SK-N-SH (cell line): ENCODE measurements at regions not wholly inside any gene's neighbourhood (a gene's known extent, or its start where the extent isn't known, plus 50 kb on each side); places are given as distances from the start of the nearest gene placed in this dataset.

Experiments
- CTCF ChIA-PET: fragments of 300-600, 350-600 bp; formaldehyde crosslinking; extraction: SDS; loops from one replicate; lab custom pipeline; 2021; lab: Yijun Ruan, JAX
- POLR2A ChIA-PET: fragments of 350-600 bp; sonication (Branson Sonifier 250); formaldehyde crosslinking; extraction: SDS; loops from one replicate; lab custom pipeline; 2020; ENCODE audit warnings: antibody characterized with exemption, inconsistent platforms; lab: Yijun Ruan, JAX
- DNase-seq: peaks from one replicate; pipeline ENCODE4 v3.0.0; 2012
- H2AFZ ChIP-seq: fragments of 200-600 bp; sonication (generic); 2 replicates; pipeline ENCODE4 v1.8.1; 2016; ENCODE audit warnings: antibody characterized with exemption, mild to moderate bottlenecking, low read depth
- H3F3A ChIP-seq: fragments of 200-600 bp; sonication (generic); replicated peaks from 2 replicates; pipeline ENCODE3; 2016; ENCODE audit warnings: antibody characterized with exemption, mild to moderate bottlenecking; ENCODE audit not compliant: insufficient read depth
- H3K27ac ChIP-seq, 2 experiments: fragments of 200-500 bp in 1 of 2; fragments of 200-600 bp in 1 of 2; sonication (Bioruptor generic) in 1 of 2; sonication (generic), shearing (Covaris generic) in 1 of 2; 2 replicates each; pipeline versions ENCODE4 v1.5.1 to v1.6.1; 2014 to 2016; ENCODE audit warnings: low read depth in 2 of 2, inconsistent platforms in 1 of 2, low read length in 1 of 2, mild to moderate bottlenecking in 1 of 2, mixed read lengths in 1 of 2
- H3K27me3 ChIP-seq: fragments of 200-600 bp; sonication (generic), shearing (Covaris generic); 2 replicates; pipeline ENCODE4 v1.6.1; 2016; ENCODE audit warnings: mixed run types; ENCODE audit not compliant: insufficient read depth
- H3K36me3 ChIP-seq, 2 experiments: fragments of 200-500 bp in 1 of 2; fragments of 200-600 bp in 1 of 2; sonication (Bioruptor generic) in 1 of 2; sonication (generic) in 1 of 2; replicated peaks in 1 of 2; 2 replicates each; pipeline versions ENCODE3 to v1.5.1; 2014 to 2016; ENCODE audit warnings: low read length in 1 of 2, mild to moderate bottlenecking in 1 of 2; ENCODE audit not compliant: insufficient read depth in 2 of 2, control insufficient read depth in 1 of 2
- H3K4me1 ChIP-seq, 2 experiments: fragments of 200-500 bp in 1 of 2; fragments of 200-600 bp in 1 of 2; sonication (Bioruptor generic) in 1 of 2; sonication (generic), shearing (Covaris generic) in 1 of 2; 2 replicates each; pipeline versions ENCODE4 v1.5.1 to v1.6.1; 2014 to 2016; ENCODE audit warnings: low read depth in 1 of 2, low read length in 1 of 2, mixed run types in 1 of 2; ENCODE audit not compliant: insufficient read depth in 2 of 2, control insufficient read depth in 1 of 2
- H3K4me2 ChIP-seq: fragments of 200-600 bp; sonication (generic), shearing (Covaris generic); 2 replicates; pipeline ENCODE4 v1.6.1; 2017; ENCODE audit warnings: mixed run types
- H3K4me3 ChIP-seq, 2 experiments: fragments of 200-500 bp in 1 of 2; fragments of 200-600 bp in 1 of 2; sonication (Bioruptor generic) in 1 of 2; sonication (generic), shearing (Covaris generic) in 1 of 2; 2 replicates each; pipeline versions ENCODE4 v1.5.1 to v1.8.1; 2014 to 2016; ENCODE audit warnings: low read depth in 2 of 2, inconsistent platforms in 1 of 2, low read length in 1 of 2, mild to moderate bottlenecking in 1 of 2, mixed read lengths in 1 of 2, moderate library complexity in 1 of 2
- H3K79me2 ChIP-seq: fragments of 200-600 bp; sonication (generic); 2 replicates; pipeline ENCODE4 v1.8.1; 2017; ENCODE audit warnings: mild to moderate bottlenecking; ENCODE audit not compliant: insufficient read depth
- H3K9ac ChIP-seq: fragments of 200-600 bp; sonication (generic); 2 replicates; pipeline ENCODE4 v1.6.1; 2017; ENCODE audit warnings: mixed run types
- H3K9me2 ChIP-seq: fragments of 200-600 bp; sonication (generic); 2 replicates; pipeline ENCODE4 v1.6.1; 2017; ENCODE audit warnings: mixed run types
- H3K9me3 ChIP-seq: fragments of 200-600 bp; sonication (generic); 2 replicates; pipeline ENCODE4 v1.6.1; 2017; ENCODE audit warnings: mixed run types, mild to moderate bottlenecking, moderate library complexity
- H4K20me1 ChIP-seq: fragments of 200-600 bp; sonication (generic); 2 replicates; pipeline ENCODE4 v1.6.1; 2017; ENCODE audit warnings: mild to moderate bottlenecking, mixed run types; ENCODE audit not compliant: insufficient read depth
- CHD2 ChIP-seq: fragments of 150-350 bp; IDR thresholded peaks from 2 replicates; pipeline ENCODE4 v1.6.1; 2018; ENCODE audit warnings: low read length; ENCODE audit not compliant: partially characterized antibody
- ELF1 ChIP-seq: IDR thresholded peaks from 2 replicates; pipeline ENCODE4 v1.4.0; 2012
- EP300 ChIP-seq, 2 experiments: IDR thresholded peaks; 2 replicates each; pipeline versions ENCODE4 v1.4.0 to v1.6.1; 2012; ENCODE audit warnings: borderline replicate concordance in 1 of 2, low read depth in 1 of 2, low read length in 1 of 2
- FOSL2 ChIP-seq: IDR thresholded peaks from 2 replicates; pipeline ENCODE4 v1.4.0; 2012; ENCODE audit warnings: low read depth, mild to moderate bottlenecking, moderate library complexity, borderline replicate concordance
- FOXJ3 ChIP-seq: sonication (generic); formaldehyde crosslinking; IDR thresholded peaks from 2 replicates; pipeline ENCODE4 v1.5.1; 2020; ENCODE audit warnings: mild to moderate bottlenecking, missing genetic modification reagents
- GABPA ChIP-seq: IDR thresholded peaks from 2 replicates; pipeline ENCODE4 v1.4.0; 2012; ENCODE audit warnings: low read depth, mild to moderate bottlenecking
- JUND ChIP-seq: IDR thresholded peaks from 2 replicates; pipeline ENCODE4 v1.4.0; 2012
- MEF2A ChIP-seq: IDR thresholded peaks from 2 replicates; pipeline ENCODE4 v1.4.0; 2012; ENCODE audit warnings: low read depth, borderline replicate concordance
- NRF1 ChIP-seq: IDR thresholded peaks from 2 replicates; pipeline ENCODE4 v1.6.1; 2012; ENCODE audit warnings: low read depth, mild to moderate bottlenecking, low read length
- POLR2AphosphoS5 ChIP-seq: IDR thresholded peaks from 2 replicates; pipeline ENCODE4 v1.6.1; 2012; ENCODE audit warnings: low read depth, low read length
- RAD21 ChIP-seq: IDR thresholded peaks from 2 replicates; pipeline ENCODE4 v1.6.1; 2012; ENCODE audit warnings: mild to moderate bottlenecking, low read length
- RFX5 ChIP-seq: IDR thresholded peaks from 2 replicates; pipeline ENCODE4 v1.6.1; 2012; ENCODE audit warnings: mild to moderate bottlenecking, improper control_type of control experiment, low read length
- SIN3A ChIP-seq: IDR thresholded peaks from 2 replicates; pipeline ENCODE4 v1.6.1; 2012; ENCODE audit warnings: low read depth, mild to moderate bottlenecking, low read length, moderate library complexity, borderline replicate concordance
- TAF1 ChIP-seq: IDR thresholded peaks from 2 replicates; pipeline ENCODE4 v1.6.1; 2012; ENCODE audit warnings: low read depth, mild to moderate bottlenecking, low read length, moderate library complexity, borderline replicate concordance
- TEAD4 ChIP-seq: IDR thresholded peaks from 2 replicates; pipeline ENCODE4 v1.4.0; 2012; ENCODE audit warnings: mild to moderate bottlenecking, borderline replicate concordance; ENCODE audit not compliant: insufficient read depth
- YY1 ChIP-seq: IDR thresholded peaks from 2 replicates; pipeline ENCODE4 v1.4.0; 2012; ENCODE audit warnings: low read depth, mild to moderate bottlenecking
- WGBS: methylation state at CpG from one replicate; pipeline ENCODE4 v1.1.6; 2017; ENCODE audit warnings: low lambda C conversion rate; 5-methylcytosine and 5-hydroxymethylcytosine counted together
- TF ChIP-seq, protein P1 (sequence below): fragments of 150-350 bp; IDR thresholded peaks from 2 replicates; pipeline ENCODE4 v1.6.1; 2016; ENCODE audit warnings: mild to moderate bottlenecking, low read depth, low read length
- TF ChIP-seq, protein P2 (sequence below): IDR thresholded peaks from 2 replicates; pipeline ENCODE4; 2012
- TF ChIP-seq, protein P3 (sequence below): IDR thresholded peaks from 2 replicates; pipeline ENCODE4 v1.4.0; 2012; ENCODE audit warnings: low read depth, borderline replicate concordance
- TF ChIP-seq, protein P4 (sequence below): IDR thresholded peaks from 2 replicates; pipeline ENCODE4 v1.6.1; 2012; ENCODE audit warnings: mild to moderate bottlenecking, low read depth, low read length, moderate library complexity

DNA sequence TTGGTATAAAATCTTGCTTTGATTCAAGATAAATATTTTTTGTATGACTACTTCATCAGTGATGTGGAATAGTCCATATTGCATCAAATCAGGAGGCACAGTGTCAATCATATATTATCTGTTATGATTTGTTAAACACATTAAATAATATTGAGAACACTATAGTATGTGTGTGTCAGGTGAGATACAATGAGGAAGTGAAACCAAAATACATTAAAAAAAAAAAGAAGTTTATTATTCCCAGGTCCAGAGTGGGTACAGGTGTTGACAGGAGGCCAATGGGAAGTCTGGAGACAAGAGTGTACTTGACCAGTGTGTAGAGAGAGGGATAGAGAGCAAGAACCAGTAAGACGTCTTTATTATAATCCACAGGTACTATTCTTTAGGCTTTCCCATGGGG, 292.6 kb downstream of the FSIP2 start (continued):
- TF ChIP-seq TEAD4 (no peak), MEF2A (no peak), TAF1 (no peak), RFX5 (no peak), YY1 (no peak), GABPA (no peak), FOSL2 (no peak), ELF1 (no peak)
- TF ChIP-seq, protein P1, sequence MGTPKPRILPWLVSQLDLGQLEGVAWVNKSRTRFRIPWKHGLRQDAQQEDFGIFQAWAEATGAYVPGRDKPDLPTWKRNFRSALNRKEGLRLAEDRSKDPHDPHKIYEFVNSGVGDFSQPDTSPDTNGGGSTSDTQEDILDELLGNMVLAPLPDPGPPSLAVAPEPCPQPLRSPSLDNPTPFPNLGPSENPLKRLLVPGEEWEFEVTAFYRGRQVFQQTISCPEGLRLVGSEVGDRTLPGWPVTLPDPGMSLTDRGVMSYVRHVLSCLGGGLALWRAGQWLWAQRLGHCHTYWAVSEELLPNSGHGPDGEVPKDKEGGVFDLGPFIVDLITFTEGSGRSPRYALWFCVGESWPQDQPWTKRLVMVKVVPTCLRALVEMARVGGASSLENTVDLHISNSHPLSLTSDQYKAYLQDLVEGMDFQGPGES = no peak
- TF ChIP-seq, protein P2, sequence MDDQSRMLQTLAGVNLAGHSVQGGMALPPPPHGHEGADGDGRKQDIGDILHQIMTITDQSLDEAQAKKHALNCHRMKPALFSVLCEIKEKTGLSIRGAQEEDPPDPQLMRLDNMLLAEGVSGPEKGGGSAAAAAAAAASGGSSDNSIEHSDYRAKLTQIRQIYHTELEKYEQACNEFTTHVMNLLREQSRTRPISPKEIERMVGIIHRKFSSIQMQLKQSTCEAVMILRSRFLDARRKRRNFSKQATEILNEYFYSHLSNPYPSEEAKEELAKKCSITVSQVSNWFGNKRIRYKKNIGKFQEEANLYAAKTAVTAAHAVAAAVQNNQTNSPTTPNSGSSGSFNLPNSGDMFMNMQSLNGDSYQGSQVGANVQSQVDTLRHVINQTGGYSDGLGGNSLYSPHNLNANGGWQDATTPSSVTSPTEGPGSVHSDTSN = no peak
- TF ChIP-seq, protein P3, sequence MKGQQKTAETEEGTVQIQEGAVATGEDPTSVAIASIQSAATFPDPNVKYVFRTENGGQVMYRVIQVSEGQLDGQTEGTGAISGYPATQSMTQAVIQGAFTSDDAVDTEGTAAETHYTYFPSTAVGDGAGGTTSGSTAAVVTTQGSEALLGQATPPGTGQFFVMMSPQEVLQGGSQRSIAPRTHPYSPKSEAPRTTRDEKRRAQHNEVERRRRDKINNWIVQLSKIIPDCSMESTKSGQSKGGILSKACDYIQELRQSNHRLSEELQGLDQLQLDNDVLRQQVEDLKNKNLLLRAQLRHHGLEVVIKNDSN = no peak

DNA sequence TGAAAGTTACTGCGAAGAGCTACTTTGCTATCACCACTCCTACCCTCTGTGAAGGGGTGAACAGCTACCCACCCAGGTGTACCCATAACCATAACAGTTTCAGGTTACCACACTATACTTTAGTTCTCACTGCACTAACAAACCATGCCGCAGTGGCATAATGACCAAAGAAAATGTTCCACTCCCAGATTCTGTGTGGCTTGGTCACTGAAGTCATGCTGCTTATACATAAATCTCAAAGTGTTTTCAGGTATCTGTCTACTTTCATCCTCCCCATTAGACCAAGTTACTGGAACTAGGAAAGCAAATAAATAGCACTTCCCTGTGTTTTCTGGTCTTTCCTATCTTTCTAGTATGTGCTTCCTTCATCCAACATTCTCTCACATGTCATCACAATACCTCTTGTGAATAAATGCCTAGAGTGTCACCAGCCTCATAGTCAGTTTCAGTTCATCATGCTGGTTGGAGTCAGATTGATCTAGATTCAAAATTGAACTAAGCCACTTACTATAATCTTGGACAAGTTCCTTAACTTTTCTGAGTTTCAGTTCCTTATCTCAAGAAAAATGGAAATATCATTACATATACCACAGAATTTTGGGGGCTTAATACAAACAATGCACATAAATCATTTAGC, 293.6 kb downstream of the FSIP2 start:
- WGBS = 86% methylated on average over 2 of the region's 2 CpGs
- H3K9ac ChIP-seq = no peak overlapping the region
- no peaks in the 10 kb centered on the region for H3K9me3 ChIP-seq
- POLR2A ChIA-PET = no interaction called here
- H3K79me2 ChIP-seq = no peaks in the 10 kb centered on the region
- no peak overlapping the region for H3K4me3 ChIP-seq
- no peaks in the 10 kb centered on the region for H3F3A ChIP-seq
- H2AFZ ChIP-seq = no peak overlapping the region
- no peaks in the 10 kb centered on the region for H3K36me3 ChIP-seq
- H3K9me2 ChIP-seq = no peaks in the 10 kb centered on the region
- CTCF ChIA-PET = interaction anchor here (0.7 to 1.0 kb wide), 2 partner anchors 13 to 14 kb away, joined by 3 read pairs; no protein-coding TSS in a partner anchor
- no peak for TF ChIP-seq FOXJ3
- no peak for TF ChIP-seq NRF1
- TF ChIP-seq, protein P4, sequence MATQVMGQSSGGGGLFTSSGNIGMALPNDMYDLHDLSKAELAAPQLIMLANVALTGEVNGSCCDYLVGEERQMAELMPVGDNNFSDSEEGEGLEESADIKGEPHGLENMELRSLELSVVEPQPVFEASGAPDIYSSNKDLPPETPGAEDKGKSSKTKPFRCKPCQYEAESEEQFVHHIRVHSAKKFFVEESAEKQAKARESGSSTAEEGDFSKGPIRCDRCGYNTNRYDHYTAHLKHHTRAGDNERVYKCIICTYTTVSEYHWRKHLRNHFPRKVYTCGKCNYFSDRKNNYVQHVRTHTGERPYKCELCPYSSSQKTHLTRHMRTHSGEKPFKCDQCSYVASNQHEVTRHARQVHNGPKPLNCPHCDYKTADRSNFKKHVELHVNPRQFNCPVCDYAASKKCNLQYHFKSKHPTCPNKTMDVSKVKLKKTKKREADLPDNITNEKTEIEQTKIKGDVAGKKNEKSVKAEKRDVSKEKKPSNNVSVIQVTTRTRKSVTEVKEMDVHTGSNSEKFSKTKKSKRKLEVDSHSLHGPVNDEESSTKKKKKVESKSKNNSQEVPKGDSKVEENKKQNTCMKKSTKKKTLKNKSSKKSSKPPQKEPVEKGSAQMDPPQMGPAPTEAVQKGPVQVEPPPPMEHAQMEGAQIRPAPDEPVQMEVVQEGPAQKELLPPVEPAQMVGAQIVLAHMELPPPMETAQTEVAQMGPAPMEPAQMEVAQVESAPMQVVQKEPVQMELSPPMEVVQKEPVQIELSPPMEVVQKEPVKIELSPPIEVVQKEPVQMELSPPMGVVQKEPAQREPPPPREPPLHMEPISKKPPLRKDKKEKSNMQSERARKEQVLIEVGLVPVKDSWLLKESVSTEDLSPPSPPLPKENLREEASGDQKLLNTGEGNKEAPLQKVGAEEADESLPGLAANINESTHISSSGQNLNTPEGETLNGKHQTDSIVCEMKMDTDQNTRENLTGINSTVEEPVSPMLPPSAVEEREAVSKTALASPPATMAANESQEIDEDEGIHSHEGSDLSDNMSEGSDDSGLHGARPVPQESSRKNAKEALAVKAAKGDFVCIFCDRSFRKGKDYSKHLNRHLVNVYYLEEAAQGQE = no peak
- no peak for TF ChIP-seq RAD21
- no peak for TF ChIP-seq SIN3A
- TF ChIP-seq GABPA = no peak
- no peak for TF ChIP-seq JUND
- TF ChIP-seq TAF1 = no peak
- TF ChIP-seq CHD2 = no peak
- TF ChIP-seq, protein P2 = no peak
- no peak for TF ChIP-seq EP300 (IDR thresholded peaks at IDR 0.05; ENCODE audit: borderline replicate concordance in 1 of 2, low read depth in 1 of 2, low read length in 1 of 2)
- TF ChIP-seq POLR2AphosphoS5 = no peak
- no peak for TF ChIP-seq FOSL2
- H3K27me3 ChIP-seq = no peaks in the 10 kb centered on the region
- H3K4me1 ChIP-seq = peaks cover 0 to 2% of the 10 kb centered on the region in 2 experiments; a peak in 2 of 4 replicates
- H4K20me1 ChIP-seq = no peaks in the 10 kb centered on the region
- no peak overlapping the region for H3K27ac ChIP-seq
- no peak for DNase-seq
- H3K4me2 ChIP-seq = no peak overlapping the region
